Activated T-helper 1 cell treated with anti-CD3 and anti-CD28 coated beads, Interleukin-12 subunit alpha, Interleukin-12 subunit beta, Interleukin-2, Interleukin-4 antibody, amounts not matched to agents 30 ng/mL and 10 ng/mL and 1 ng/mL, durations not matched to agents 14 hours and 24 hours and 36 hours (primary cell): ENCODE measurements at regions not wholly inside any gene's neighbourhood (a gene's known extent, or its start where the extent isn't known, plus 50 kb on each side); places are given as distances from the start of the nearest gene placed in this dataset.
"Not testable (repeated sequence)": the region's sequence is repeated elsewhere in the genome, so short reads cannot be mapped to it uniquely, and the experiment has no call there.

Experiments used
- DNase-seq: peaks from one replicate; pipeline ENCODE4 v3.0.0; 2021; ENCODE audit warnings: low spot score
- H3K27ac Mint-ChIP-seq: one replicate; pipeline ENCODE4 v1.8.0; 2021; ENCODE audit warnings: mild to moderate bottlenecking, mixed read lengths
- H3K27me3 Mint-ChIP-seq: one replicate; pipeline ENCODE4 v1.8.0; 2022; ENCODE audit warnings: mild to moderate bottlenecking, moderate library complexity, mixed read lengths; ENCODE audit not compliant: insufficient read depth
- H3K36me3 Mint-ChIP-seq: one replicate; pipeline ENCODE4 v1.8.0; 2021; ENCODE audit warnings: low read depth, mixed read lengths
- H3K4me1 Mint-ChIP-seq: one replicate; pipeline ENCODE4 v1.8.0; 2021; ENCODE audit warnings: low read depth, mixed read lengths
- H3K4me3 Mint-ChIP-seq: one replicate; pipeline ENCODE4 v1.8.0; 2021; ENCODE audit warnings: mild to moderate bottlenecking, moderate library complexity, mixed read lengths
- H3K9me3 Mint-ChIP-seq: one replicate; pipeline ENCODE4 v1.8.0; 2021; ENCODE audit warnings: mixed read lengths
- intact Hi-C: fragments of 100-400 bp; cut with micrococcal nuclease; formaldehyde crosslinking; loops from one replicate; pipeline ENCODE4 v1.15.1; 2024

DNA sequence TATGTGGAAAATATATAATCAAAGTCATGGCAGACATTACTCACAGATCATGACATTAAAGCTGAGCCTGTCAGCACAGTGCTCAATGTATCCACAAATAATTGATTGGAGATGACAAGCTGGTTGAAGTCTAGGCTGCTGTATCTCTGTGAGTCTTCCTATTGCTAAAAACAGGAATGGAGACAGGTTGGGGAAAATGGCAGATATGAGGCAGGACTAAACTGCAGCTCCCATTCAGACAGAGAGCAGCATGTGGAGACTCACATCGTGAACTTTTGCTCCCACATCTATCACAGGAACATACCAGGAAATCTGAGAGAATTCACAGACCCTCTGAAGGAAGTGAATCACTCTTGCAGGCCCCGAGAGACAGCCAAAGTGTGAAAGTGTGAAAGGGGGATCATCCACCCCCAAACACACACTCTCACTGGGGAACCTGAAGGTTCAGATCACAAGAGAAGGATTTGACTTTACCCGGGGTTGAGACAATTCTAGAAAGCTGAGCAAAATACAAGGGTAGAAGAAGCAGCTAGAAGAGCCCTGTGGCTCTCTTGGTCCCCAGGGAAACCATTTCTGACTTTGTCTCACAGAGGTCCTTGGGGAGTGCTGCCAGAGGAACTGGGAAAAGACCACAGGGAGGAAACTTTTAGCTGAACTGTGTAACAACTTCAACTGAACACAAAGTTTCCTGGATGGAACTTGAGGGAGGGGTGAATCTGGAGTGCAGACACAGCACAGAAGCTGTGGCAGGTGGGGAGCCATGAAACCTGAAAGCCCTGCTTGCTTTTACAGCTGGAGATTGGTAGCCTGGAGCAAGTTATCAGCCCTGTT is 173.4 kb downstream of the S1PR1 start:
- intact Hi-C loops = no loop called here
- no peak for DNase-seq
- H3K27me3 Mint-ChIP-seq = peaks cover 19% of the 10 kb centered on the region
- H3K4me3 Mint-ChIP-seq = no peak overlapping the region
- H3K36me3 Mint-ChIP-seq = no peaks in the 10 kb centered on the region
- H3K9me3 Mint-ChIP-seq = no peaks in the 10 kb centered on the region
- no peak overlapping the region for H3K27ac Mint-ChIP-seq
- peaks cover 5% of the 10 kb centered on the region for H3K4me1 Mint-ChIP-seq

DNA sequence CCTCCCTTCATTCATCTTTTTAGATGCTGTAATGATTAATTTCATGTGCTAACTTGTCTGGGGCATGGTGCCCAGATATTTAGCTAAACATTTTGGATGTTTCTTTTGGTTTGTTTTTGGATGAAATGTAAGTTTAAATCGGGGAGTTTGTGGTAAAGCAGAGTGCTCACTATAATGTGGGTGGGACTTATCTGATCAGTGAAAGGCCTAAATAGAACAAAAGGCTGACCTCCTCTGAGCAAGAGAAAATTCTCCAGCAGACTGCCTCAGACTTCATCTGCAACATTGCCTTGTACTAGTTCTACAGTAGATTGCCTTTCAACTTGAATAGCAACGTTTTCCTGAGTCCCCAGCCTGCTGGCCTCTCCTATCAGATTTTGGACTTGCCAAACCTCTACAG is 183.6 kb downstream of the S1PR1 start:
- H3K27ac Mint-ChIP-seq = no peak overlapping the region
- H3K36me3 Mint-ChIP-seq = no peaks in the 10 kb centered on the region
- intact Hi-C loops = no loop called here
- H3K27me3 Mint-ChIP-seq = peaks cover 13% of the 10 kb centered on the region
- H3K4me1 Mint-ChIP-seq = no peaks in the 10 kb centered on the region
- H3K9me3 Mint-ChIP-seq = no peaks in the 10 kb centered on the region
- DNase-seq = no peak
- H3K4me3 Mint-ChIP-seq = no peak overlapping the region

DNA sequence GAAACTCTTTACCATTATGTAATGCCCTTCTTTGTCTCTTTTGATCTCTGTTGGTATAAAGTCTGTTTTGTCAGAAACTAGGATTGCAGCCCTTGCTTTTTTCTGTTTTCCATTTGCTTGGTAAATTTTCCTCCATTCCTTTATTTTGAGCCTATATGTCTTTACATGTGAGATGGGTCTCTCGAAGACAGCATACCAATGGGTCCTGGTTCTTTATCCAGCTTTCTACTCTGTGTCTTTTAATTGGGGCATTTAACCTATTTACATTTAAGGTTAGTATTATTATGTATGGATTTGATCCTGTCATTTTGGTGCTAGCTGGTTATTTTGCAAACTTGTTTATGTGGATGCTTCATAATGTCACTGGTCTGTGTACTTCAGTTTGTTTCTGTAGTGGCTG is 191.3 kb downstream of the S1PR1 start:
- peaks cover 22% of the 10 kb centered on the region for H3K27me3 Mint-ChIP-seq
- H3K4me3 Mint-ChIP-seq, H3K27ac Mint-ChIP-seq, DNase-seq, H3K9me3 Mint-ChIP-seq, intact Hi-C loops, H3K4me1 Mint-ChIP-seq, H3K36me3 Mint-ChIP-seq: not testable (repeated sequence)

DNA sequence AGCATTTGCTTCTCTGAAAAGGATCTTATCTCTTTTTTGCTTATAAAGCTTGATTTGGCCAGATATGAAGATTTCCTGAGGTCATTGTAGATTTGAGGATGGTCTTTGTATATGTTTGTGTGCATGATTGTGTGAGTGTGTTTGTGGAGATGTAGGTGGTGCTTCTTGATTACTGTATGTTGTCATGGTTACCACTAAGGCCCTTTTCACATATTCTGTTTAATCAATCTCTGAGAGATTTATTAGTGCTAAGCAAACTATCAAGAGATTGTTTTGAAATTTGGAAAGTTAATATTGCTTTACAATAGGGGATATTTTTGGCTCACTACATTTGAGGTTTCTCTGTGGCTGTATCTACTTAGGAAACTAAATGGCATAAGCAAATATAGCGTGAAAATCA is 191.7 kb downstream of the S1PR1 start:
- Mint-ChIP-seq H3K9me3 (no peaks in the 10 kb centered on the region), H3K4me1 (no peaks in the 10 kb centered on the region), H3K4me3 (no peak overlapping the region), H3K27me3 (peaks cover 22% of the 10 kb centered on the region), H3K36me3 (no peaks in the 10 kb centered on the region), H3K27ac (no peak overlapping the region)
- intact Hi-C loops = no loop called here
- no peak for DNase-seq

DNA sequence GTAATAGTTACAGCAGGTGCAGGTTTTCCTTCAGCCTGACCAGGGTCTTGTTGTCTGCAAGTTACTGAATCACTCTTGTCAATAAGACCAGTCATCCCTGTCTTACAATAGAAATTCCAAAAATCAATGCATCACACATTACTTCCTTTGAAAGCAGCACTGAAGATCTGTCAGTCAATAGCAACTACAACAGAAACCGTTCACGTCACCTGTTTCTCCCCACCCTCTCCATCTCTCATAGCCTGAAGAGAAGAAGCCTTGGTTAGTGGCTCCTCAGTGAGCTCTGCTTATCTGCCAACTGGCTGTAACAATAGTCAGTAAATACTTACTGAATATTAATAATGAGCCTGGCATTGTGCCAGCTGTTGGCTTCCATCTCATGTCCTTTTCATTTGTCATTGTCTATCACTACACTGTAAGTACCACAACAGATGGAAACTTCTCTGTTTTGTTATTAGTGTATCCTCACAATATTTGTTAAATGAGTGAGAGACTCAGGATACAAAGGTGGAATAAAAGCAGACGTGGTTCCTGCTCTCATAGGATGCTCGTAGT is 195.2 kb downstream of the S1PR1 start:
- Mint-ChIP-seq H3K27ac (no peak overlapping the region), H3K4me1 (no peaks in the 10 kb centered on the region), H3K27me3 (peaks cover 17% of the 10 kb centered on the region), H3K4me3 (no peak overlapping the region), H3K9me3 (no peaks in the 10 kb centered on the region), H3K36me3 (no peaks in the 10 kb centered on the region)
- no peak for DNase-seq
- intact Hi-C loops = no loop called here

DNA sequence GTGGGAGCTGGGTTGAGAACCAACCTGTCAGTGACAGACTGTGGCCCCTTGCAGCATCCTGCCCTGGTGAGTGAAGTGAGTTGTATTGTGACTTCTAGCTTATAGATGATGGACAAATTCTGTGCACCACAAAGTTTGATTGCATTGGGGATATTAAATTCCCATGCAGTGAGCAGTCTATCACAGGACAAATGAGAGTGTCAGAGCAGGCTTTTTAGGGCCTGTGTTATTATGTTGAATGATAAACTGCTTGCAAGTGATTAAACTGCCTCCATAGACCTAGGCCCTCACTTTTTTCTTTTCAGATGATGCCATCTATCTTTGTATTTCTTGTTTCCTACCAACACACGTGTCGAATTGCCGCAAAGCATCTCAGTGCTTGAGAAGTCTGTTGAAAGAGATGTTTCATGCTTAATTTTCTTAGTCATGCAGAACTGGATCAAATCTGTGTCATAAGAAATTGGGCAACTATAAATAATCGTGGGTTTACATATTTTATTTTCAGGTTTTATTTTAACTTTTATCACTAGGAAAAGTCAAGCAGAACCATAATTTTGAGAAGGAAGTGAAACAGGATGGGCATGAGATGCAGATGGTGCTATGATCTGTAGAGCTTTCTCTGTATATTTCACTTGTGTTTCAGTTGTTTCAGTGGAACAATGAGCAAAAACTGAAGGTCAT is 199.2 kb downstream of the S1PR1 start:
- DNase-seq = no peak
- Mint-ChIP-seq H3K27ac (no peak overlapping the region), H3K4me1 (no peaks in the 10 kb centered on the region), H3K4me3 (no peak overlapping the region), H3K36me3 (no peaks in the 10 kb centered on the region), H3K27me3 (peaks cover 27% of the 10 kb centered on the region), H3K9me3 (no peaks in the 10 kb centered on the region)
- intact Hi-C loops = no loop called here

DNA sequence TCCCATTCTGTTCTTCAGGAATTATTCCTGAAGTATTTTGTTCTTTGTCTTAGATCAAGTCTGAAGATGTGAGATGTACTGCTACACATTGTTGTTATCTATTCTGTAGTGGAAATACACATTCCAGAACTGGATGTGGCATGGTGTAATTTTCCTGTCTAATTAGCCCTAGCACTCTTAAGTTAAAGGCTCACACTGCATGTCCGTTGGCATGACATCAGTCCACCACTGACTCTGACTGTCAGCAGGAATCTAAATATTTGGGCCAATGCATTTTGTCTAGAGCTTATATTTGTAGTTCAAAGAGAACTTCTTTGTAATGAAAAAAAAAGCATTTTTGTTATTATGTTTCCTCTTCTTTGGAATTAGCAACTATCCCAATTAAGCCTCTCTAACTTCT is 201.0 kb downstream of the S1PR1 start:
- H3K4me3 Mint-ChIP-seq = no peak overlapping the region
- no peaks in the 10 kb centered on the region for H3K9me3 Mint-ChIP-seq
- intact Hi-C loops = loop anchor here (1.0 kb wide), 2 partner anchors 80 to 128 kb away; no protein-coding TSS in a partner anchor
- H3K27me3 Mint-ChIP-seq = peaks cover 30% of the 10 kb centered on the region
- no peaks in the 10 kb centered on the region for H3K4me1 Mint-ChIP-seq
- DNase-seq = no peak
- H3K27ac Mint-ChIP-seq = no peak overlapping the region
- no peaks in the 10 kb centered on the region for H3K36me3 Mint-ChIP-seq

DNA sequence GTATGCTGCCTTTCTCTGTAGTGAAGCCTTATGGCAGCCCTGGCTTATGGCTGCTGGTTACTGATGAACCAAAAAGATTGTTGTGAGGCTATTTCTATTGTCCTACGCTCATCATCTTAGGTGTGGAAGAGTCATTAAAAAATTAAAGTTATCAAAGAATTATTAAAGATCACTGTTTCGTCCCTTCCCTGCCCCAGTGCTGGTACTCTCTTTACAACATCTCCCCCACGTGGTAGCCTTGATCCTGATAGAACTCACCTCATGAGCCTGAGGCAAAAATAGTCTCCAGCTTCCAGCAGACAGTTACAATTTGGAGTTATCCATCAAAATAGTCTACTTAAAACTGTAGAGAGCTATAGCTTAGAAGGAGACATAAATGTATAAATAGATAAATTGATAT is 201.5 kb downstream of the S1PR1 start:
- no peaks in the 10 kb centered on the region for H3K9me3 Mint-ChIP-seq
- no peaks in the 10 kb centered on the region for H3K36me3 Mint-ChIP-seq
- no peak overlapping the region for H3K4me3 Mint-ChIP-seq
- intact Hi-C loops = loop anchor here (1.0 kb wide), 2 partner anchors 81 to 129 kb away; no protein-coding TSS in a partner anchor
- no peak for DNase-seq
- H3K27me3 Mint-ChIP-seq = peaks cover 30% of the 10 kb centered on the region
- no peaks in the 10 kb centered on the region for H3K4me1 Mint-ChIP-seq
- H3K27ac Mint-ChIP-seq = no peak overlapping the region

DNA sequence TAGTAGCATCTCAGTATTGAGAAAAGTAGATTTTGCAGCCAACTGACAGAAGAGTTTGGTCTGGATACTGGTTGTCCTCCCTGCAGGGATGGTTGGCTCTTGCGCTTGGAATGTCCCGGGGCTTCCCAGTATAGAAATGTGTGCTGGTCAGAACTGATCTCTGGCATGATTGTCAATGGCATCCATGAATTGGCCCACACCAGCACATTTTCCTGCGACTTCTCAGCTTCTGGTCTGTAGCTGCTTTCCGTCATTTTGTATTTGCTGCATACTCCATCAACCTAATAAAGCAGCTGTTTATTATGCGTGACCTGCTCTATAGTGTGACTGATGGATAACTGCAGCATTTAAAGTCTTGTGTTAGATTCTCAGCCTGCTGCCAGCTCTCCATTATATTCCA is 203.7 kb downstream of the S1PR1 start:
- peaks cover 35% of the 10 kb centered on the region for H3K27me3 Mint-ChIP-seq
- H3K4me1 Mint-ChIP-seq = no peaks in the 10 kb centered on the region
- intact Hi-C loops = no loop called here
- H3K36me3 Mint-ChIP-seq = no peaks in the 10 kb centered on the region
- DNase-seq = no peak
- H3K9me3 Mint-ChIP-seq = no peaks in the 10 kb centered on the region
- H3K4me3 Mint-ChIP-seq = no peak overlapping the region
- H3K27ac Mint-ChIP-seq = no peak overlapping the region

DNA sequence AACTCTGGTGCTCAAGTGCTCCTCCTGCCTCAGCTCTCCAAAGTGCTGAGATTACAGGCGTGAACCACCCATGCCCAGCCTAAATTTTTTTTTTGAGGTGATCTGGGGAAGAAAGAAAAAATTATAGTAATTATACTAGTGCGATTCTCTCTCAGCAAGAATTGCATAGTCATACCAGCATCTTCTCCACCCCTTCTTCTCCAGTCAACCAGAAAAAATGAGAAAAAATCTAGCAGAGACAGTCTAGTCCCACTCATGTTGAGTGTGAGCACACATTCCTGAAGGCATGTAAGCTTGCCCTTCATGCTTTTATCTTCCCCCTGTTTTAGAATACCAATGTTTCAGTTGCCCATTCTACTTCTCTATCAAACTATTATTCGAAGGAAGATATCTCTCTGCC is 207.6 kb downstream of the S1PR1 start:
- intact Hi-C loops = no loop called here
- Mint-ChIP-seq H3K9me3 (no peaks in the 10 kb centered on the region), H3K27me3 (peaks cover 29% of the 10 kb centered on the region), H3K27ac (no peak overlapping the region), H3K4me1 (no peaks in the 10 kb centered on the region), H3K4me3 (no peak overlapping the region), H3K36me3 (no peaks in the 10 kb centered on the region)
- DNase-seq = no peak

DNA sequence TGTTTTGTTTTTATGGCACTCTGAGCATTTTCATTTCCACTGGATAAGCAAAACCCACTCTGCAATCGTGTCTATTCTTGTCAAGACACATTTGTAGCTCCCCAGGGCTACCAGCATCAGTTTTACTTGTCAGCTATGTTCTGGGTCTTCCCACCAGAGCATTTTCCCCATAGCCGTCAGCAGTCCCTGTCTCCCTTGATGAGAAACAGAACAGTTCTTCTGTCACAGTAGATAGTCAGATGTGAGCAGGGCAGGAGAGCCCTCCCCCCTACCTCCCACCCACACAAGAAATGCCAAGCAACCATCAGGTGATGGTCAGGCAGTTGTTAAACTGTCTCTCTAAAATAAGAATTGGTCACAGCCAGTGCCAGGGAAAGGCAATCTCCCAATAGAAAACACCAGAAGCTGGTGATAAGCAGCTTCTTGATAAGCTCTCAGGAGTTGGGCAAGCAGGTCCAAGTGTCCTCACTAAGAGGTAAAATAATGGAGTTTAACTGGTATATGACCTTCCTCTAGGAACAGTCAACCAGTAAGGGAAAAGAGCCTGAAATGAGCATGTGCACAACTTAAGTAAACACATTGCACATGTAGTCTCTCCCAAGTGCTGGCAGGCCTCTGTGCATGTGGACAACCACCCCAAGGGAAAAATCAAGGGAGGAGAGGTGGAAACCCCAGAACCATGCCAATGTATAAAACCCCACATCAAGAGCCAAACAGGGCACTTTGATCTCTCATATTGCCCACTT is 208.2 kb downstream of the S1PR1 start:
- no peak overlapping the region for H3K27ac Mint-ChIP-seq
- DNase-seq = no peak
- intact Hi-C loops = no loop called here
- no peaks in the 10 kb centered on the region for H3K9me3 Mint-ChIP-seq
- H3K4me1 Mint-ChIP-seq = no peaks in the 10 kb centered on the region
- H3K4me3 Mint-ChIP-seq = no peak overlapping the region
- H3K27me3 Mint-ChIP-seq = peaks cover 30% of the 10 kb centered on the region
- no peaks in the 10 kb centered on the region for H3K36me3 Mint-ChIP-seq

DNA sequence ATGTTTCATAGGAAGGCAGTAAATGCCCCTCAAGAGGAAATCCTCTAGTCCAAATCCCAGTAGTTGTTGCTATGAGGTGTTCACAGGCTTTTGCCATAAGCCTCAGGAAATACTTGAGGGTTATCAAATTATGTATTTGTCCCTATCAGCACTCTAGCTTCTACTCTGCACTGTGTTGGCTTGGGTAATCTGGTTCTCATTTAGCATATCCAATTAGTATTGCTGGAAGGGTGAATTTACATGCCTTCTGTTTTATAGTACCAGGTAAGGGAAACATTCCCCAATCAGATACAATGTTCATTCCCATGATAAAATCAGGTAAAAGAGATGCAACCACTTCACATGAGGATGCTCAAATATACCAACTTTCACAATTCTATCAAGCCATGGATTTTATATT is 211.2 kb downstream of the S1PR1 start:
- H3K9me3 Mint-ChIP-seq = no peaks in the 10 kb centered on the region
- no peaks in the 10 kb centered on the region for H3K36me3 Mint-ChIP-seq
- no peak overlapping the region for H3K27ac Mint-ChIP-seq
- intact Hi-C loops = no loop called here
- H3K27me3 Mint-ChIP-seq = peaks cover 19% of the 10 kb centered on the region
- H3K4me1 Mint-ChIP-seq = peaks cover 20% of the 10 kb centered on the region
- no peak overlapping the region for H3K4me3 Mint-ChIP-seq
- no peak for DNase-seq

DNA sequence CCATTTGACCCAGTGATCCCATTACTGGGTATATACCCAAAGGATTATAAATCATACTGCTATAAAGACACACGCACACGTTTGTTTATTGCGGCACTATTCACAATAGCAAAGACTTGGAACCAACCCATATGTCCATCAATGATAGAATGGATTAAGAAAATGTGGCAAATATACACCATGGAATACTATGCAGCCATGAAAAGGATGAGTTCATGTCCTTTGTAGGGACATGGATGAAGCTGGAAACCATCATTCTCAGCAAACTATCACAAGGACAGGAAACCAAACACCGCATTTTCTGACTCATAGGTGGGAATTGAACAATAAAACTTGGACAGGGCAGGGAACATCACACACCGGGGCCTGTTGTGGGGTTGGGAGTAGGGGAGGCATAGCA is 213.9 kb downstream of the S1PR1 start:
- intact Hi-C loops = loop anchor here (5.0 kb wide), 4 partner anchors 138 to 1683 kb away; partner anchors contain the start of gene FRRS1
- peaks cover 34% of the 10 kb centered on the region for H3K4me1 Mint-ChIP-seq

More for the DNA sequence above, 213.9 kb downstream of the S1PR1 start:
- not testable (repeated sequence) for DNase-seq, H3K36me3 Mint-ChIP-seq, H3K4me3 Mint-ChIP-seq, H3K27ac Mint-ChIP-seq, H3K9me3 Mint-ChIP-seq
- H3K27me3 Mint-ChIP-seq = peaks cover 11% of the 10 kb centered on the region
